H54 (cell line): ENCODE measurements at regions not wholly inside any gene's neighbourhood (a gene's known extent, or its start where the extent isn't known, plus 50 kb on each side); places are given as distances from the start of the nearest gene placed in this dataset.
A peak's percentile ranks its signal among the peaks of the same experiment; 100 is the strongest.

Experiments used
- DNase-seq: peaks from one replicate; pipeline ENCODE4 v3.0.0; 2011; ENCODE audit warnings: low spot score, mixed read lengths; ENCODE audit not compliant: insufficient read length
- FAIRE-seq: peaks from 3 replicates; lab custom pipeline; 2011; peaks lifted over from hg19 to GRCh38; lab: Jason Lieb, UNC
- POLR2A ChIP-seq: IDR thresholded peaks from 2 replicates; pipeline ENCODE4 v1.6.1; 2011; ENCODE audit warnings: low read depth, mild to moderate bottlenecking, low read length

- no peak for FAIRE-seq
- DNase-seq: peak; percentile 72
- TF ChIP-seq POLR2A: no peak
Measured at GRCh38 chr11:19595840-19596751, 116.5 kb upstream of the NAV2 start.

GRCh38 chr11:19595499-19595839, 117.2 kb upstream of the NAV2 start:
- DNase-seq (no peak), FAIRE-seq (no peak)
- no peak for TF ChIP-seq POLR2A

DNA sequence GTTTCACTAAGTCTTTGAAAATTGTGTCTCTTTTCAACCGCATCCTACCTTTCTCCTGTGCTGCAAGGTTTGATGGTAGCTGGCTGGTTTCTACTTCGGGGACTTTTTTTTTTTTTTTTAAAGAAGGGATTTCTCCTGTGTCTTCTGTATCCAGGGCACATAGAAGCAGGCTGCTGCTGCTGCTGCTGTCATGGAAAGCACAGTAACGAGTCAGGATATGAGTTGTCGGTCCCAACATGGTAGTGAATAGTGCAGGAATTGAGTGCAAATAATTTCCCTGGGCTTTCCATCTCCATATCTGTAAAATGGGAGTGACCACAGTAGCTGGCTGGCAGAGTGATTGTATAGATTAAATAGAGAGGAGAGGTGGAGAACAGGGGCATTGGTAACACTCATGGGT, 118.3 kb upstream of the NAV2 start:
- DNase-seq (no peak), FAIRE-seq (no peak)
- no peak for TF ChIP-seq POLR2A

DNA sequence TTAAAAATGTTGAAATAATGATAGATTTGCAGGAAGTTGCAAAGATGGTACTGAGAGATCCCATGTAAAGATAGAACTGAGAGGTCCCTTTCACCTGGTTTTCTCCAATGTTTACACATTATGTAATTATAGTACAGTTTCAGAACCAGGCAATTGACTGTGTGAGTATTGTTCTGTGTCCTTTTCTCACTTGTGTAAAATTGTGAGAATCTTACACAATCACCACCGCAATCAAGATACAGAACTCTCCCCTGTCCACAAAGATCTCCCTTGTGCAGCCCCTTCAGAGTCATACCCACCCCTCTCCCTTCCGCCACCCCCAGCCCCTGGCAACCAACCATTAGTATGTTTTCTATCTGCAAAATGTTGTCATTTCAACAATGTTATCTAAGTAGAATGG, 119.8 kb upstream of the NAV2 start:
- TF ChIP-seq POLR2A: no peak
- DNase-seq: no peak
- no peak for FAIRE-seq

DNA sequence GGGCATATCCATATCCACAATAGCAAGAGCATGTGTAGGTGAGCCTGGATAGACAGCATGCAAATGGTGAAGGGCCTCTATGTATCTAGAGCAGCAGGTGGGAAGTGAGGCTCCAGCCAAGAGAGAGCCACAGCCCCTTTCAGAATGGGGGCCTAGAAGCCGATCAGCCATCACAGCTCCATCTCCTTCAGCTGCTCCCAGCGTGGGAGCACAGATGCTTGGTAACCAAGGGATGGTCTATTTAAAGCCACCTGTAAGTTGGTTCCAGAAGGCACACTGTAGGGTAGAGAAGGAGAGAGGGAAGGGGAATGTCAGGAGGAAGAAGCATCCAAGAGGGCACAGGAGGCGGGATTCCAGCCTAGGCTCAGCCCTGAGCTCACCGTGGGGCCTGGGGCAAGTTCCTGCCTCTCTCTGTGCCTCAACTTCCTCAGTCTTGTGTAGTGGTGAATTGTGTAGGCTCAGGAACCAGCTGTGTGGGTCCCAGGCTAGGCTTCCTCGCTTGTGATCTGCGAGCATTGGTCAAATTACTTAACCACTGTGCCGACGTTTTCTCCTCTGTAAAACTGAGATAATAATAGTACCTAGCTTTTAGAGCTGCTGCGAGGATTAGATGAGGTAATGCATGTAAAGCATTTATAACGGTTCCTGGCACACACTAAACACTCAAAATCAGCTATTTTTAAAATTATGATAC, 122.9 kb upstream of the NAV2 start:
- TF ChIP-seq POLR2A: no peak
- DNase-seq (no peak), FAIRE-seq (no peak)

- TF ChIP-seq POLR2A: no peak
- DNase-seq (no peak), FAIRE-seq (no peak)
Measured at GRCh38 chr11:19587979-19588378, 124.7 kb upstream of the NAV2 start.

DNA sequence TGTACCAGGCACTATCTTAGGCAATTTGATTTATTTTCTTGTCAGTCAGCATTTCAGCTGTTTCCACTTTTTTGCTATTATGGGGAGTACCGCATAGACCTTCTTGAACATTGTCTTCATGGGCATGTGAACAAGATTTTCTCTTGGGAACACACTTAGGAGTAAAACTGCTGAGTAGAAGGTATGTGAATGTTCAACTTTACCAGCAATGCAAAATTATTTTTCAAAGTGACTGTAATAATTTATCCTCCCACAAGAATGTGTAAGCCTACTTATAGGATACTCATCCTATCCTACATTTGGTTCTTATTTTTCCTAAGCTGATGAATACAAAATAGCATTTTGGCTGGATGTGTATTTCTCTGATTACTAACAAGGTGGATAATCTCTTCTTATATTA, 132.0 kb upstream of the NAV2 start:
- no peak for FAIRE-seq
- no peak for DNase-seq

GRCh38 chr11:19579957-19580356, 132.7 kb upstream of the NAV2 start:
- FAIRE-seq: no peak
- no peak for TF ChIP-seq POLR2A

More for the DNA sequence above, 132.0 kb upstream of the NAV2 start:
- no peak for TF ChIP-seq POLR2A

DNA sequence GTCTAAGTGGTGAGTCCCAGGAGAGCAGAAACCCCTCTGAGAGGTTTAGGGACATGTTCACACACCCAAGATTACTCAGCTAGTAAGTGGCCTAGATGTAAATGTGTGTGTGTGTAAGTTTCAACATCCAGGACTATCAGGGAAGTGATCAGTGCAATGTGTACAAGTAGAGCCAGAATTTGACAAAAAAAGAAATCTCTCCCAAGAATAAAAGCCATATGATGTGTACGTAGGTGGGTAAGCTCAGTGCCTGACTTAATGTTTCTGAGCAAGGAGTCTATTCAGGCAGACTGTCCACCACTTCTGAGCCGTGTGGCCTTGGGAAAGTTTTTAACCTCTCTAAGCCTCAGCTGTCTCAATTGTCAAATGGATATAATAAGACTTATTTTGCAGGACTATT, 133.8 kb upstream of the NAV2 start:
- no peak for TF ChIP-seq POLR2A
- FAIRE-seq (no peak), DNase-seq (no peak)

More at GRCh38 chr11:19579957-19580356, 132.7 kb upstream of the NAV2 start:
- DNase-seq: no peak

GRCh38 chr11:19577976-19578619, 134.5 kb upstream of the NAV2 start:
- FAIRE-seq (no peak), DNase-seq (no peak)
- TF ChIP-seq POLR2A: no peak

DNA sequence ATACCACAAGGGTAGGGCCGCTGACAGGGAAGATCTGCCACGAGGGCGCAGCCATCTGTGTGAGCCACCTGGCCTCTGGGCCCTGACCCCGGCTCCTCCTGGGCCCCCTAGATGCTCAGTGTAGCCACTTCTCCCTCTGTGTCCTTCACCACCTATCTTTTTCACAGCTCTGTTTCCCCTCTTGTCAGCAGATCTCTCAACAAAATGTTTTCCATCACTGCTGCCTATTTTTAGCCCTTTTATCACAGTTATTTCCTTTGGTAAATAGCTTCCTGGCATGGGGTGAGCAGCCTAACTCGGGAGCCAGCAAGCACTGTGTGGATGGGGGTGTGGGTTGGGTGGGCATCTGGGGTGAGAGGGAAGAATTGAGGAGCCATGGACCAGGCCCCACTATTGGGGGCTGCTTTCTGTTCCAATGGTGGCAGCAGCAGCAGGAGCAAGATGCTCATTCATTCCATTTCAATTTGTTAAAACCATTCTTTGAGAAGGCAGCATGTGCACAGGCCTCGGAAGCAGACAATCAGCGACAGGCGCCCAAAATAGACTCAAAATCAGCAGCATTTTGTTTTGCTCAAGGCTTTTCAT, 135.2 kb upstream of the NAV2 start:
- no peak for DNase-seq
- FAIRE-seq: no peak
- TF ChIP-seq POLR2A: no peak

DNA sequence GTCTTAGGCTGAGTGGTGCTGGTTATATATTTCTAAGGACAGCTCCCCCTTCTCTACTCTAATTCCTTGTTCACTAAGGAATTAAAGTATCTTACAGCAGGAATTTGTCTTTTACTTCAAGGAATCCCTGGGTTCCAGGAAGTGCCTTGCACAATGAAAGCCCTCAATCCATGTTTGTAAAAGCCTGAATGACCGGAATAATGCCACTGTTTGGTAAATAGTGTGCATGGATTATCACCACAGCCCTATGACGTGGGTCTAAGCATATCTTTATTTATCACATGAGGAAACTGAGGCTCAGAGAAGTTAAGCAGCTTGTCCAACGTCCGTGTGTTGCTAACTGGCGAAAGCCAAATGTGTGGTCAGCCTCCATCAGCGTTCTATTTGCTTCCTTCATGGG, 135.7 kb upstream of the NAV2 start:
- TF ChIP-seq POLR2A: no peak
- DNase-seq: no peak
- FAIRE-seq: no peak

DNA sequence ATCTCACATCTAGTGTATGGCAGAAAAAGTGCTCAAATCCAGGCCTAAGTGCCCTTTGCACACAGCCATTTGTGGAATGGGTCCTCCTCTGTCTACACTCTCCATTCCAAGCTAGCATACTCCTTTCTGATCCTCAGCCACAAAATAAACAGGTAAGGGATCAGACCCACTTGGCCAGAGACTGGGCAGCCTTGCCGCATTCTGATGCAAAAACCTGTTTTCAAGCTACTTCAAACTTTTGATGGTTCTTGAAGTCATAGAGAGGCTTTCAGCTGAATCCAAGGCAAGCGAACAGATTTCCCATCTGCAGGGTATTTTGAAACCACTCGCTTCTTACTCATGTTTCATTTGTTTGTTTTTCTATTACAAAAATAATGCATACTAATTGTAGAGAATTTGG, 136.6 kb upstream of the NAV2 start:
- no peak for FAIRE-seq

GRCh38 chr11:19574916-19575315, 137.7 kb upstream of the NAV2 start:
- no peak for TF ChIP-seq POLR2A
- DNase-seq (no peak), FAIRE-seq (no peak)

More for the DNA sequence above, 136.6 kb upstream of the NAV2 start:
- TF ChIP-seq POLR2A: no peak
- DNase-seq: no peak
